ENCODE measurements at regions not wholly inside any gene's neighbourhood (a gene's known extent, or its start where the extent isn't known, plus 50 kb on each side); places are given as distances from the start of the nearest gene placed in this dataset.

GRCh38 chr11:104633226-104633625 is 265.0 kb downstream of the CASP12 start:
- no peak for TF ChIP-seq POLR2A (IDR thresholded peaks at IDR 0.05; ENCODE audit: extremely low read depth, insufficient read length)
- TF ChIP-seq, protein P1, sequence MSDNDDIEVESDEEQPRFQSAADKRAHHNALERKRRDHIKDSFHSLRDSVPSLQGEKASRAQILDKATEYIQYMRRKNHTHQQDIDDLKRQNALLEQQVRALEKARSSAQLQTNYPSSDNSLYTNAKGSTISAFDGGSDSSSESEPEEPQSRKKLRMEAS (IDR thresholded peaks at IDR 0.05; ENCODE audit: low read depth, low read length), result no peak
- no peak for TF ChIP-seq MYC (IDR thresholded peaks at IDR 0.05; ENCODE audit: low read depth, low read length)
- TF ChIP-seq, protein P2, sequence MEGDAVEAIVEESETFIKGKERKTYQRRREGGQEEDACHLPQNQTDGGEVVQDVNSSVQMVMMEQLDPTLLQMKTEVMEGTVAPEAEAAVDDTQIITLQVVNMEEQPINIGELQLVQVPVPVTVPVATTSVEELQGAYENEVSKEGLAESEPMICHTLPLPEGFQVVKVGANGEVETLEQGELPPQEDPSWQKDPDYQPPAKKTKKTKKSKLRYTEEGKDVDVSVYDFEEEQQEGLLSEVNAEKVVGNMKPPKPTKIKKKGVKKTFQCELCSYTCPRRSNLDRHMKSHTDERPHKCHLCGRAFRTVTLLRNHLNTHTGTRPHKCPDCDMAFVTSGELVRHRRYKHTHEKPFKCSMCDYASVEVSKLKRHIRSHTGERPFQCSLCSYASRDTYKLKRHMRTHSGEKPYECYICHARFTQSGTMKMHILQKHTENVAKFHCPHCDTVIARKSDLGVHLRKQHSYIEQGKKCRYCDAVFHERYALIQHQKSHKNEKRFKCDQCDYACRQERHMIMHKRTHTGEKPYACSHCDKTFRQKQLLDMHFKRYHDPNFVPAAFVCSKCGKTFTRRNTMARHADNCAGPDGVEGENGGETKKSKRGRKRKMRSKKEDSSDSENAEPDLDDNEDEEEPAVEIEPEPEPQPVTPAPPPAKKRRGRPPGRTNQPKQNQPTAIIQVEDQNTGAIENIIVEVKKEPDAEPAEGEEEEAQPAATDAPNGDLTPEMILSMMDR (IDR thresholded peaks at IDR 0.05; ENCODE audit: low read depth, low read length), result no peak
- no peak overlapping the region for H3K4me3 ChIP-seq (ENCODE audit: low read depth, low read length)
- DNase-seq (ENCODE audit: low read depth), result no peak

GRCh38 chr11:104630352-104630751 is 267.9 kb downstream of the CASP12 start:
- no peak for DNase-seq (ENCODE audit: low read depth)
- TF ChIP-seq POLR2A (IDR thresholded peaks at IDR 0.05; ENCODE audit: extremely low read depth, insufficient read length) (no peak), MYC (IDR thresholded peaks at IDR 0.05; ENCODE audit: low read depth, low read length) (no peak)
- TF ChIP-seq, protein P2 (IDR thresholded peaks at IDR 0.05; ENCODE audit: low read depth, low read length), result no peak
- H3K4me3 ChIP-seq (ENCODE audit: low read depth, low read length), result no peak overlapping the region

GRCh38 chr11:104625246-104625645 is 273.0 kb downstream of the CASP12 start:
- no peak overlapping the region for H3K4me3 ChIP-seq (ENCODE audit: low read depth, low read length)
- DNase-seq (ENCODE audit: low read depth), result no peak
- TF ChIP-seq, protein P1 (IDR thresholded peaks at IDR 0.05; ENCODE audit: low read depth, low read length), result no peak
- TF ChIP-seq POLR2A (IDR thresholded peaks at IDR 0.05; ENCODE audit: extremely low read depth, insufficient read length), result no peak
- no peak for TF ChIP-seq MYC (IDR thresholded peaks at IDR 0.05; ENCODE audit: low read depth, low read length)
- TF ChIP-seq, protein P2 (IDR thresholded peaks at IDR 0.05; ENCODE audit: low read depth, low read length), result no peak

GRCh38 chr11:104624021-104624420 is 274.2 kb downstream of the CASP12 start:
- no peak for DNase-seq (ENCODE audit: low read depth)
- no peak overlapping the region for H3K4me3 ChIP-seq (ENCODE audit: low read depth, low read length)
- TF ChIP-seq MYC (IDR thresholded peaks at IDR 0.05; ENCODE audit: low read depth, low read length) (no peak), POLR2A (IDR thresholded peaks at IDR 0.05; ENCODE audit: extremely low read depth, insufficient read length) (no peak)

- TF ChIP-seq, protein P2 (IDR thresholded peaks at IDR 0.05; ENCODE audit: low read depth, low read length), result no peak
- no peak for TF ChIP-seq POLR2A (IDR thresholded peaks at IDR 0.05; ENCODE audit: extremely low read depth, insufficient read length)
- no peak for TF ChIP-seq MYC (IDR thresholded peaks at IDR 0.05; ENCODE audit: low read depth, low read length)
- TF ChIP-seq, protein P1 (IDR thresholded peaks at IDR 0.05; ENCODE audit: low read depth, low read length), result no peak
- no peak overlapping the region for H3K4me3 ChIP-seq (ENCODE audit: low read depth, low read length)
- DNase-seq (ENCODE audit: low read depth), result no peak
Measured at GRCh38 chr11:104623518-104623917, 274.7 kb downstream of the CASP12 start.

GRCh38 chr11:104620991-104621390 is 277.3 kb downstream of the CASP12 start:
- TF ChIP-seq, protein P2 (IDR thresholded peaks at IDR 0.05; ENCODE audit: low read depth, low read length), result no peak
- TF ChIP-seq MYC (IDR thresholded peaks at IDR 0.05; ENCODE audit: low read depth, low read length), result no peak
- no peak for TF ChIP-seq POLR2A (IDR thresholded peaks at IDR 0.05; ENCODE audit: extremely low read depth, insufficient read length)
- TF ChIP-seq, protein P1 (IDR thresholded peaks at IDR 0.05; ENCODE audit: low read depth, low read length), result no peak
- H3K4me3 ChIP-seq (ENCODE audit: low read depth, low read length), result no peak overlapping the region
- no peak for DNase-seq (ENCODE audit: low read depth)
